ENCODE measurements at regions not wholly inside any gene's neighbourhood (a gene's known extent, or its start where the extent isn't known, plus 50 kb on each side); places are given as distances from the start of the nearest gene placed in this dataset.

DNA sequence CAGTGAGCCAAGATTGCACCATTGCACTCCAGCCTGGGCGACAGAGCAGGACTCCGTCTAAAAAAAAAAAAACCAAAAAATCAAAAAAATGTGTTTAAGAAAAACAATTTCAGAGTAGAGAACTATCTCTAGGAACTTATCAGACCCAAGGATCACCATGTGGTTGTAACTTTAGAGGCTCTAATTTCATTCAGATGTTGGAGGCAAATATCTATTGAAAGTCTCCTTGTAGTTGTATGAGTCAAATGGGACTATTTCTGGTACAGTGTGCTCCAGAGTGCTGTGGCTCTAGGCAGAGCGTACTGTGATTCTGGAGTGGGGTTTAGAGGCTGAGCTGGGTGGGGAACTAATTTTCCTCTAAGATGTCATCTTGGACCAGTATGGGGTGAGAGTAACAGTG lies 398.7 kb downstream of the SHQ1 start:
- ChIA-PET CTCF (no interaction called here), POLR2A (no interaction called here)

DNA sequence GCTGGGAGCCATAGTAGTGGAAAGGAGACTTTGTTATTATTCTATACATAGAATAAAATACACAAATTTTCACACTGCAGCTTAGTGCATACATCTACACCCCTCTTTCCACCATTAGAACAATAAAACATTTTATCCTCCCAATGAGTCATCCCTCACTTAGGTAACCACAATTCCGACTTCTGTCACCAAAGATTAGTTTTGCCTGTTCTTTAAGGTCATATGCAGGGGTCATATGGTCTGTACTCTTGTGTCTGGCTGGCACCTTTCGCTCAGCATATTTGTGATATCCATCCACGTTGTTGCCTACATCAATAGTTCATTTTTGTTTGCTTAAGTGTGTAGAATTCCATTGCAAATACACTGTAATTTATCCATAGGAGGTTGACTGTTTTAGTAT lies 399.4 kb downstream of the SHQ1 start:
- DNase-seq (ENCODE audit: low read depth in 1 of 2, low spot score in 1 of 2) (no peak), ATAC-seq (no peak), FAIRE-seq (no peak)
- ChIA-PET CTCF (no interaction called here), POLR2A (no interaction called here)
- TF ChIP-seq, protein P1, sequence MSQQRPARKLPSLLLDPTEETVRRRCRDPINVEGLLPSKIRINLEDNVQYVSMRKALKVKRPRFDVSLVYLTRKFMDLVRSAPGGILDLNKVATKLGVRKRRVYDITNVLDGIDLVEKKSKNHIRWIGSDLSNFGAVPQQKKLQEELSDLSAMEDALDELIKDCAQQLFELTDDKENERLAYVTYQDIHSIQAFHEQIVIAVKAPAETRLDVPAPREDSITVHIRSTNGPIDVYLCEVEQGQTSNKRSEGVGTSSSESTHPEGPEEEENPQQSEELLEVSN (IDR thresholded peaks at IDR 0.05; ENCODE audit: borderline replicate concordance, low read depth) = no peak
- TF ChIP-seq KDM5A (IDR thresholded peaks at IDR 0.05) = no peak
- TF ChIP-seq, protein P2, sequence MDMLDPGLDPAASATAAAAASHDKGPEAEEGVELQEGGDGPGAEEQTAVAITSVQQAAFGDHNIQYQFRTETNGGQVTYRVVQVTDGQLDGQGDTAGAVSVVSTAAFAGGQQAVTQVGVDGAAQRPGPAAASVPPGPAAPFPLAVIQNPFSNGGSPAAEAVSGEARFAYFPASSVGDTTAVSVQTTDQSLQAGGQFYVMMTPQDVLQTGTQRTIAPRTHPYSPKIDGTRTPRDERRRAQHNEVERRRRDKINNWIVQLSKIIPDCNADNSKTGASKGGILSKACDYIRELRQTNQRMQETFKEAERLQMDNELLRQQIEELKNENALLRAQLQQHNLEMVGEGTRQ (IDR thresholded peaks at IDR 0.05) = no peak
- no peak for TF ChIP-seq RFX5 (IDR thresholded peaks at IDR 0.05)
- no peak for TF ChIP-seq SREBF2 (IDR thresholded peaks at IDR 0.05)
- no peak for TF ChIP-seq FOSL2 (IDR thresholded peaks at IDR 0.05)
- TF ChIP-seq FOSL2 (CRISPR knock-in tag; IDR thresholded peaks at IDR 0.05) = peak; percentile 35
- TF ChIP-seq JUNB (IDR thresholded peaks at IDR 0.05) = no peak
- no peak overlapping the region for H3K4me2 ChIP-seq
- H3K4me3 ChIP-seq = no peak overlapping the region
- 52% methylated on average over 3 of the region's 3 CpGs for WGBS (ENCODE audit: missing lambda C conversion rate)
- H3K27ac ChIP-seq = no peak overlapping the region
- H3K9me3 ChIP-seq = no peaks in the 10 kb centered on the region
- H3K4me1 ChIP-seq = peaks cover 16% of the 10 kb centered on the region; the same call in 2 of the 3 replicates

More for the DNA sequence above, 398.7 kb downstream of the SHQ1 start:
- ATAC-seq (no peak), DNase-seq (ENCODE audit: low read depth in 1 of 2, low spot score in 1 of 2) (no peak), FAIRE-seq (no peak)
- no peak overlapping the region for H3K4me2 ChIP-seq
- WGBS (ENCODE audit: missing lambda C conversion rate) = 90% methylated on average over 3 of the region's 3 CpGs
- no peaks in the 10 kb centered on the region for H3K9me3 ChIP-seq
- no peak overlapping the region for H3K4me3 ChIP-seq
- H3K4me1 ChIP-seq = peaks cover 15% of the 10 kb centered on the region; the same call in 2 of the 3 replicates
- H3K27ac ChIP-seq = no peak overlapping the region
- TF ChIP-seq HDAC2 (IDR thresholded peaks at IDR 0.05) (no peak), EP300 (IDR thresholded peaks at IDR 0.05) (no peak), JUNB (IDR thresholded peaks at IDR 0.05) (no peak), SMC3 (IDR thresholded peaks at IDR 0.05) (no peak), RNF2 (IDR thresholded peaks at IDR 0.05; ENCODE audit: borderline replicate concordance, low read depth) (no peak), RFX5 (IDR thresholded peaks at IDR 0.05) (no peak), MAZ (IDR thresholded peaks at IDR 0.05; ENCODE audit: borderline replicate concordance, low read depth, low read length) (no peak), RAD21 (conservative IDR thresholded peaks at IDR 0.05 in 1 of 2, IDR thresholded peaks at IDR 0.05 in 1 of 2) (no peak), POLR2A (IDR thresholded peaks at IDR 0.05; ENCODE audit: low read length) (no peak)
- TF ChIP-seq, protein P3, sequence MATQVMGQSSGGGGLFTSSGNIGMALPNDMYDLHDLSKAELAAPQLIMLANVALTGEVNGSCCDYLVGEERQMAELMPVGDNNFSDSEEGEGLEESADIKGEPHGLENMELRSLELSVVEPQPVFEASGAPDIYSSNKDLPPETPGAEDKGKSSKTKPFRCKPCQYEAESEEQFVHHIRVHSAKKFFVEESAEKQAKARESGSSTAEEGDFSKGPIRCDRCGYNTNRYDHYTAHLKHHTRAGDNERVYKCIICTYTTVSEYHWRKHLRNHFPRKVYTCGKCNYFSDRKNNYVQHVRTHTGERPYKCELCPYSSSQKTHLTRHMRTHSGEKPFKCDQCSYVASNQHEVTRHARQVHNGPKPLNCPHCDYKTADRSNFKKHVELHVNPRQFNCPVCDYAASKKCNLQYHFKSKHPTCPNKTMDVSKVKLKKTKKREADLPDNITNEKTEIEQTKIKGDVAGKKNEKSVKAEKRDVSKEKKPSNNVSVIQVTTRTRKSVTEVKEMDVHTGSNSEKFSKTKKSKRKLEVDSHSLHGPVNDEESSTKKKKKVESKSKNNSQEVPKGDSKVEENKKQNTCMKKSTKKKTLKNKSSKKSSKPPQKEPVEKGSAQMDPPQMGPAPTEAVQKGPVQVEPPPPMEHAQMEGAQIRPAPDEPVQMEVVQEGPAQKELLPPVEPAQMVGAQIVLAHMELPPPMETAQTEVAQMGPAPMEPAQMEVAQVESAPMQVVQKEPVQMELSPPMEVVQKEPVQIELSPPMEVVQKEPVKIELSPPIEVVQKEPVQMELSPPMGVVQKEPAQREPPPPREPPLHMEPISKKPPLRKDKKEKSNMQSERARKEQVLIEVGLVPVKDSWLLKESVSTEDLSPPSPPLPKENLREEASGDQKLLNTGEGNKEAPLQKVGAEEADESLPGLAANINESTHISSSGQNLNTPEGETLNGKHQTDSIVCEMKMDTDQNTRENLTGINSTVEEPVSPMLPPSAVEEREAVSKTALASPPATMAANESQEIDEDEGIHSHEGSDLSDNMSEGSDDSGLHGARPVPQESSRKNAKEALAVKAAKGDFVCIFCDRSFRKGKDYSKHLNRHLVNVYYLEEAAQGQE (IDR thresholded peaks at IDR 0.05) = no peak

DNA sequence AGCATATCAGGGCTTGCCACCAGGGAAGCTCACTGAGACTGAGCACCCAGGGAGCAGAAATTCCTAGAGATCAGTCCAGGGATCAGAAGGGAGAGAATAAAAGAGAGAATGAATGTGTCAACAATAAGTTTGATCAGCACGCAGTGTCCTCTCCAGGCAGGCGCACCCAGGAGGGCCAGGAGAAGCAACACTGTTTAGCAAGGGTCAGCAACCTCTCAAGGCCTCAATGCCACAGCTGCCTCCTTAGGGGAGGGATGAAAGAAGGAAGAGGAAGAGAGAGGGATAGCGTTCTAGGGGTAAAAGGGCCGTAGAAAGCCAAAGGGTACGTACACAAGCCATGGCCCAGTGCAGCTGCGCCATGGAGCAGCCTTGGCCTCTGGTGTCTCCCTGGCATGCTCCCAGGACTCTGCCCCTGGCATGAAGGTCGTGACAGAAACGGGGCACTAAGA lies 399.8 kb downstream of the SHQ1 start:
- CTCF ChIA-PET = interaction anchor here (1.4 kb wide), 1 partner anchor 495 kb away, joined by 3 read pairs; no protein-coding TSS in a partner anchor
- WGBS (ENCODE audit: missing lambda C conversion rate) = 89% methylated on average over 8 of the region's 8 CpGs
- Histone ChIP-seq H3K27ac (no peak overlapping the region), H3K4me1 (peaks cover 16% of the 10 kb centered on the region; the same call in 2 of the 3 replicates), H3K4me2 (no peak overlapping the region), H3K9me3 (no peaks in the 10 kb centered on the region), H3K4me3 (no peak overlapping the region)
- no peak for FAIRE-seq
- ATAC-seq = no peak
- POLR2A ChIA-PET = interaction anchor here (1.5 kb wide), 1 partner anchor 34 kb away, joined by 5 read pairs; no protein-coding TSS in a partner anchor
- no peak for DNase-seq (ENCODE audit: low read depth in 1 of 2, low spot score in 1 of 2)
- no peak for TF ChIP-seq HOXA7 (CRISPR knock-in tag; IDR thresholded peaks at IDR 0.05)
